ENCODE measurements at regions not wholly inside any gene's neighbourhood (a gene's known extent, or its start where the extent isn't known, plus 50 kb on each side); places are given as distances from the start of the nearest gene placed in this dataset.
"Not testable (repeated sequence)": the region's sequence is repeated elsewhere in the genome, so short reads cannot be mapped to it uniquely, and the experiment has no call there.

DNA sequence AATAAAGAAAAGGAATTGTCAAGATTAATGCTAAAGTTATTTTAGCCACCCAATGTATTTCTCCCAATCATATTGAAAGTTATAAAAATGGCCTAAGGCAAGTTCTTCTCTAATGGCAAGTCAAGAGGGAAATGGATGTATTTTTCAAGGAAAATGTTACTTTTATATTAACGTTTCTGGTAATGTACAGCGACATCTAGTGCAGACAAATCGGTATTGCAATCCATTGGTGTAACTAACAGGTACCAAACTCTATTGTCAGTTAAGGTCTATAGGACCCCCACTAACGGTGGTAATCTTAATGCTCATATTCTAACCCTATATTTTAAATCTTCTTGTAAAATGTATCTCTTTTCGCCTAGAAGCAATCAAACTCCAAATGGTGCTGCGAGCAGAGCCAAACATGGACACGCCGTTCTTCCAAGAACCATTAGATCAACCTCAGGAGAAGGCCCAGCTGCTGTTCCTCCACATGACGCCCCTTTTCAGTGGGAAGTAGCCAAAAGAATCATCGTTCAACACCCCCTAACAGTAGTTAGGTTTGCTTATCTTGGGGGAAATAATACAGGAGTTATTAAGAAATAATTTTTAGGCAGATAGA is 98.5 kb upstream of the PABPC3 start:
- DNase-seq, result no peak

- no peak for DNase-seq
Observed at GRCh38 chr13:24998433-24998832, 97.5 kb upstream of the PABPC3 start.

- no peak for DNase-seq
Observed at GRCh38 chr13:25001476-25002206, 94.3 kb upstream of the PABPC3 start.

- not testable (repeated sequence) for DNase-seq
Observed at GRCh38 chr13:25002311-25002710, 93.6 kb upstream of the PABPC3 start.

GRCh38 chr13:25004489-25004888 is 91.4 kb upstream of the PABPC3 start:
- not testable (repeated sequence) for DNase-seq

- not testable (repeated sequence) for DNase-seq
Observed at GRCh38 chr13:25005050-25005497, 90.9 kb upstream of the PABPC3 start.

GRCh38 chr13:25007389-25007788 is 88.5 kb upstream of the PABPC3 start:
- DNase-seq, result not testable (repeated sequence)

- DNase-seq, result not testable (repeated sequence)
Observed at GRCh38 chr13:25014398-25014973, 81.5 kb upstream of the PABPC3 start.

DNA sequence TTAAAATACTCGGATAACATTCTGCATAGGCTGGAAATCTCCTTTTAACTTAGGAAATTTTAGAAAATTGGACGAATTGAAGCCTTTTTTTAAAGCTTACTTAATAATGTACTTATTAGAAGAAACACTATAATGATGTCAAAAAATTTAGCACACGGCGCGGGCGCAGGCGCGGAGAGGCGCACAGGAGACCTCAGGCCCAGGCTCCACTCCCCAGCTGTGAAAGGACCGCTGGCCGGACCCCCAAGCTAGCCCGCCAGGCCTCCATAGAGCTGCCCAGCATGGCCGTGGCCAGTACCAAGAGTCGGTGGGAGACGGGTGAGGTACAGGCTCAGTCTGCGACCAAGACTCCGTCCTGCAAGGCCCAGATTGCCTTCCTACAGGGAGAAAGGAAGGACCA is 78.8 kb upstream of the PABPC3 start:
- DNase-seq, result not testable (repeated sequence)

DNA sequence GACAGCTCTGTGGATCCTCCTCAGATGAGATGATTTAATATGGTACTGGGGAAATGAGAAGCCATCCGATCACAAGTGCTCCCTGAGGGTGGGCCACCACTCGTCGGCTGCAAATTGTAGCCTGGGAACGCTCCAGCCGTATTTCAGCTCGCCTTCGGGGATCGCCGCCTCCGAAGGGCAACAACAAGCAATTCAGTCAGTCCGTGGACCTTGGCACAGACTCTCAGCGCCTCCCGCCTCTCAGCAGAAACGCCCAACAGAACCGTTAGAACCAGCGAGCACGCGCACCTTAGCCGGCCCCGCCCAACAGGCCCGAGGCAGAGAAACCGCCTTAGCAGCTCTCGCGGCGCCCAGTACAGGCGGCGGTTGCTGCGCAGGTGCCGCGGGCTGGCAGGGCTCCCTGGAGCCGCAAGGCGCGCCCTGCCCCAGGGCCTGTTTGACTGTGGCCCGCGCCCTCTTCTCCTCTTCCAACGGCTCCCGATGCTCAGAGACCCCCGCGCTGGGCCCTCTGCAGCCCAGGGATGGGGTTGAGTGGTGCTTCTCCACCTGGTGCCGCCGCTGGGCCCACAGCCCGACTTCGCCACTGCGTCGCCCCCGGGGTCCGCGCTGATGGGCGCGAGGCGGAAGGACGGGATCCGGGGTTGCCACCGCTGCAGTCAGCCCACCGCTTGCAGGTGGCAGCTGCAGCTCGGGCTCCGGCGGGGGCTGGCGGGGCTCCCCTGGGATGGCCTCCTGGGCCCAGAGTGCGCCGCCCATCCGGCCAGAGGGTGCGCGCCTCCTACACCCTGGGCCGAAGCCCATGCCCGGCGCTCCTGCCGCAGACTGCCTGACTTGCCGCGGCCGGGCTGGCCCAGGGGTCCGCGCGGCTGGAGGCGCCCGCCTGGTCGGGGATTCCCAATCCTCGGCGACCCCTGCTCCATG is 77.9 kb upstream of the PABPC3 start:
- DNase-seq, result not testable (repeated sequence)

- no peak for DNase-seq
Observed at GRCh38 chr13:25018729-25019115, 77.2 kb upstream of the PABPC3 start.

GRCh38 chr13:25019741-25020140 is 76.2 kb upstream of the PABPC3 start:
- DNase-seq, result not testable (repeated sequence)

DNA sequence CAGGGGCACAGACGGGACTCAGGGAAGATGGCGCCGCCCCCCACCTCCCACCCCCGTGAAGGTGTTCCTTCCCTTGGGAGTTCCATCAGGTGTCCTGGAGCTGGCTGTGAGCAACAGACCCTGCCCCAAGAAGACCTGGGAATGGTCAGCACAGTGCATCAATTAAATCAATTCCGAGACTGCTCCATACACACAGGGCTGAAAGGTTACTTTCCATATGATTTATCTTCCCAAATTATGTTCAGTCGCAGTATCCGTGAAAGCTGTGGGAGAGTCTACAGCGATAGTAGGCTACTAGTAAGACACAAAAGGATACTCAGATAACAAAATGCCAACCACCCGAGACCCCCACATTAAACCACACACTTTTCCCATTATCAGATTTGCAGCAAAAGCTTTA is 71.8 kb upstream of the PABPC3 start:
- DNase-seq, result no peak

GRCh38 chr13:25032160-25032559 is 63.8 kb upstream of the PABPC3 start:
- DNase-seq, result no peak

DNA sequence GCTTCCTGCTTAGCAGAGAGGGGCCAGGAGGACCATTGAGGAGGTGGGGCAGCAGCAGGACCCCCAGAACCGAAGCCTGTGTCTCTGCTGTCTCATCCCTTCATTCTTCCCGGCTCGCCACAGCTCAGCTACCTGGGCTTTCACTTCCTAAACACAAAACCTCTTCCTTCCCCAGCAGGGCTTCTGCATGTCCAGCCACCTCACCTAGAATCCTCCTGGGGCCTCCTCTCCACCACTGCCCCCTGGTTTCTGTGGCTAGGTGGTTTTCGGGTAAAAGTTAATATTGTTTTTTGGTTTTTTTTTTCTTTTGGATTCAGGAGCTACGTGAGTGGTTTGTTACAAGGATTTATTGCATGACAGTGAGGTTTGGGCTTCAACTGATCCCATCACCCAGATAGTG is 61.8 kb upstream of the PABPC3 start:
- DNase-seq, result no peak

DNA sequence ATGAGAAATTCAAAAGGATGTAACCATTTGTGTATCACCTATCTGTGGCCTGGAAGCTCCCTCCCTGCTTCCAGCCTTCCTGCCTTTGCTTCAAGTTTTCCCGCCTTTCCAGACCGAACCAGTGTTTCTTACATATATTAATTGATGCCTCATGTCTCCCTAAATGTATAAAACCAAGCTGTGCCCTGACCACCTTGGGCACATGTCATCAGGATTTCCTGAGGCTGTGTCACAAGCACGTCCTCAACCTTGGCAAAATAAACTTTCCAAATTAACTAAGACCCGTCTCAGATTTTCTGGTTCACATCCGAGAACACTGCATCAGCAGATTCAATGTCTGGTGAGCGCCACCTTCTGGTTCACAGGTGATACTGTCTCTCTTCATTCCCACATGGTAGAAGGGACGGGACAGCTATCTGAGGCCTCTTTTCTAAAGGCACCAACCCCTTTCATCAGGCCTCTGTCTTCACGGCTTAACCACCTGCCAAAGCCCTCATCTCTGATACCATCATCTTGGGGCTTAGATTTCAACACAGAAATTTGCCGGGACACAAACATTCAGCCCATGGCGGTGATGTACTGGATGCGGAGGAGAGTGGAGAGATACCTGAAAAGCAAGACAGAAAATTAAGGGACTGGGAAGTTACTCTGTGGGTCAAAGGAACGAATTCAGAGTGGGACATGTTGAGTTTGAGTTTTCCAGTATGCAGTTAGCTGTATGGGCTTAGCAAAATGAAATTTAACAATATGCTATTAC is 58.7 kb upstream of the PABPC3 start:
- DNase-seq, result peak; percentile 53

DNA sequence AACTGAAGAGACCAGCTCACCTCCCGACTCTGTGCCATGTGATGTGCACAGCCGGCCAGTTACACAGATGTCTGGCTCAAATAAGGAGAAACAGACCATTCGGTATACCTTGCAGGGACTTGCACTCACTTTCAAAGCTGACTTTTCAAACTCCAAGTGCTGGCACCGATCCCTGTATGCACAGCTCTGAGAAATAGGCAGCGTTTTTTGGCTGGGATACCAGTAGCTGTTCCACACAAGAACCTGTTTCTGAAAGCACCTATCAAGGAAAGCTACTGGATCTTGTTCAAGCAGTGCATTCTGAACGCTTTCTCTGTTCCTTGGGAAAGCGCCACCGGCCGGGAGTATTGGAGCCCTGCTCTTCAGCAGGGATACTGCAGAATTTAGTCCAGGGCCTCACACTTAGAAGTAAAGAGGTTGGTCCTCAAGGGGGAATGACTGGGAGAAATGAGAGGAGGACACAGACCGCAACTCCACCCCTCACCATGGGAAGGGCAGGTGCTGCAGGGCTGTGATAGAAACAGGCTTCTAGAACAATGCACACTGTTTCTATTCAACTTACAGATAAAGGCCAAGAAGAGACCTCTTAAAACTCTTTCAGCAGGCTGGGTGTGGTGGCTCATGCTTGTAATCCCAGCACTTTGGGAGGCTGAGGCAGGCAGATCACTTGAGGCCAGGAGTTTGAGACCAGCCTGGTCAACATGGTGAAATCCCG is 53.6 kb upstream of the PABPC3 start:
- no peak for DNase-seq

DNA sequence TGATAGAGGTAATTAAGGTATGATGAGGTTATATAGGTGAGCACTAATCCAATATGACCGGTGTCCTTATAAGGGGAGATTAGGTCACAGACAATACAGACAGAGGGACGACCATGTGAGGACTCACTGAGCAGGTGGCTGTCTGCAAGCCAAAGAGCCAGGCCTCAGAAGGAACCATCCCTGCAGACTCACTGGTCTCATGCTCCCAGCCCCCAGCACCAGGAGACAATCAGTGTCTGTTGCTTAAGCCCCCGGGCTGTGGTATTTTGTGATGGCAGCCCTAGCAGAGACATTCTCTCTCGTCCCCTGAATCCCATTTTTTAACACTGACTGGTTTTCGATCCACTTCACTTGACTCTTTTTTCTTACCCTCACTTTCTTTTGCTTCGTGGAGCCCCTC is 51.9 kb upstream of the PABPC3 start:
- DNase-seq, result no peak
